GM13976 (cell line): ENCODE measurements at regions not wholly inside any gene's neighbourhood (a gene's known extent, or its start where the extent isn't known, plus 50 kb on each side); places are given as distances from the start of the nearest gene placed in this dataset.

Experiments
- DNase-seq: peaks from one replicate; pipeline ENCODE4 v3.0.0; 2012; ENCODE audit warnings: low spot score
- CTCF ChIP-seq: IDR thresholded peaks from 2 replicates; pipeline ENCODE4 v1.5.1; 2012; ENCODE audit warnings: borderline replicate concordance, mild to moderate bottlenecking; ENCODE audit not compliant: insufficient read depth; ENCODE audit errors: extremely low read depth, missing control alignments, control extremely low read depth
- in situ Hi-C: fragments of 300-500 bp; cut with MboI; formaldehyde crosslinking; loops from one replicate; pipeline ENCODE4 v1.12.0; 2022; ENCODE audit warnings: low sequenced_read_pairs, mixed read lengths, inconsistent platforms; ENCODE audit not compliant: unreplicated experiment

GRCh38 chr13:39202746-39203145 lies 164.5 kb downstream of the NHLRC3 start:
- DNase-seq = no peak
- in situ Hi-C loops = no loop called here
- no peak for TF ChIP-seq CTCF

- in situ Hi-C loops = no loop called here
- TF ChIP-seq CTCF = no peak
- DNase-seq = no peak
These were observed 170.4 kb downstream of the NHLRC3 start for GRCh38 chr13:39208636-39209035.

GRCh38 chr13:39209731-39210531 lies 171.7 kb downstream of the NHLRC3 start:
- no peak for TF ChIP-seq CTCF
- in situ Hi-C loops = no loop called here

GRCh38 chr13:39210961-39211534 lies 172.8 kb downstream of the NHLRC3 start:
- no peak for DNase-seq
- in situ Hi-C loops = no loop called here
- TF ChIP-seq CTCF = no peak

More at GRCh38 chr13:39209731-39210531, 171.7 kb downstream of the NHLRC3 start:
- DNase-seq = no peak

- no peak for TF ChIP-seq CTCF
- in situ Hi-C loops = no loop called here
- DNase-seq = no peak
These were observed 177.7 kb downstream of the NHLRC3 start for GRCh38 chr13:39215971-39216370.

GRCh38 chr13:39217471-39217870 lies 179.2 kb downstream of the NHLRC3 start:
- no peak for DNase-seq
- in situ Hi-C loops = no loop called here
- no peak for TF ChIP-seq CTCF
